ENCODE measurements at regions not wholly inside any gene's neighbourhood (a gene's known extent, or its start where the extent isn't known, plus 50 kb on each side); places are given as distances from the start of the nearest gene placed in this dataset.
"Not testable (repeated sequence)": the region's sequence is repeated elsewhere in the genome, so short reads cannot be mapped to it uniquely, and the experiment has no call there.

GRCh38 chr6:48505621-48506020 is 394.6 kb upstream of the PTCHD4 start:
- Histone ChIP-seq H3K36me3 (replicated peaks) (no peaks in the 10 kb centered on the region), H3K27me3 (replicated peaks) (no peaks in the 10 kb centered on the region), H3K27ac (no peak overlapping the region), H3K4me3 (ENCODE audit: low read depth, low read length) (no peak overlapping the region)
- no peak for DNase-seq
- in situ Hi-C loops (cut with HindIII; ENCODE audit: low pct_ligation_motif_present, low sequenced_read_pairs) = no loop called here
- no peak for TF ChIP-seq CTCF (IDR thresholded peaks at IDR 0.05; ENCODE audit: low read depth, low read length, missing control alignments)

- in situ Hi-C loops (cut with HindIII; ENCODE audit: low pct_ligation_motif_present, low sequenced_read_pairs); H3K27ac ChIP-seq; DNase-seq; H3K36me3 ChIP-seq (replicated peaks); H3K4me3 ChIP-seq (ENCODE audit: low read depth, low read length); H3K27me3 ChIP-seq (replicated peaks): not testable (repeated sequence)
These were observed 382.4 kb upstream of the PTCHD4 start for GRCh38 chr6:48493432-48493831.

DNA sequence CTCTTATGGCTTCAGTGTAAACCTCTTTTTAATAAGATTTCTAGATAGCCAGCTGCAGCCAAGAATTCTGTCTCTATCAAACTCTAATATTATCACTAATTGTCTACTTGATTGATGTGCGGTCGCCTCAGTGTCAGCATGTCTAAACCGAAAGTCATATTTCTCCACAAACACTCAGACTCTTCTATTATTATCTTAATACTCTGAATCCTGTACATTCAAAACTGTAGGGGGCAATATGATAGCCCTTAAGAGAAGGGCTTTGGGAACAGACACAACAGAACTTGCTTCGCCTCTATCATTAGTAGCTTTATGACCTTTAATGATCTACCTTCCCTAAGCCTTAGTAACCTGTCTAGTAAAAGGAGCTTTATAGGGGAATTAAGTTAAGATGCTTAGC is 379.7 kb upstream of the PTCHD4 start:
- in situ Hi-C loops (cut with HindIII; ENCODE audit: low pct_ligation_motif_present, low sequenced_read_pairs) = no loop called here
- DNase-seq = no peak
- no peaks in the 10 kb centered on the region for H3K27me3 ChIP-seq (replicated peaks)
- TF ChIP-seq CTCF (IDR thresholded peaks at IDR 0.05; ENCODE audit: low read depth, low read length, missing control alignments) = no peak
- no peak overlapping the region for H3K27ac ChIP-seq
- no peak overlapping the region for H3K4me3 ChIP-seq (ENCODE audit: low read depth, low read length)
- no peaks in the 10 kb centered on the region for H3K36me3 ChIP-seq (replicated peaks)

DNA sequence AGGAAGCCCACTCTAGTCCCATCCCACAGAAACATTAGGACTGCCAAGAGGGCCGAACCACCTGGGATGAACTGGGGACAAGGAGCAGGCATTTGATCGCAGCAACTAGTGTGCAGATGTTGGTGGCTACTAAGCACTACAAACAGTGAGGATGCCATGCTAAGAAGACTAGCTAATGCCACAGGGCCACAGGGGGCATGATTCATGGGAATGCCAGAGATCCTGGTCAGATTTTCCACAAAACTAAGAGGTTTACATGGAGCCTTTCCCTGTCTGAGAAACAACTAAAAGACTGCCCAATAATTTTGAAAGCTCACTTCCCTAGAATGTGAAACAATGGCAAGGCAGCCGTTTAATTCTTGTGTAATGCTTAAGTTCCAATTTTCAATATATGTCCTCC is 375.9 kb upstream of the PTCHD4 start:
- H3K4me3 ChIP-seq (ENCODE audit: low read depth, low read length) = no peak overlapping the region
- no peak for DNase-seq
- no peaks in the 10 kb centered on the region for H3K36me3 ChIP-seq (replicated peaks)
- no peaks in the 10 kb centered on the region for H3K27me3 ChIP-seq (replicated peaks)
- no peak overlapping the region for H3K27ac ChIP-seq
- TF ChIP-seq CTCF (IDR thresholded peaks at IDR 0.05; ENCODE audit: low read depth, low read length, missing control alignments) = no peak
- in situ Hi-C loops (cut with HindIII; ENCODE audit: low pct_ligation_motif_present, low sequenced_read_pairs) = no loop called here

- H3K36me3 ChIP-seq (replicated peaks) = no peaks in the 10 kb centered on the region
- no peak overlapping the region for H3K27ac ChIP-seq
- DNase-seq = no peak
- no peaks in the 10 kb centered on the region for H3K27me3 ChIP-seq (replicated peaks)
- H3K4me3 ChIP-seq (ENCODE audit: low read depth, low read length) = no peak overlapping the region
- in situ Hi-C loops (cut with HindIII; ENCODE audit: low pct_ligation_motif_present, low sequenced_read_pairs) = no loop called here
- no peak for TF ChIP-seq CTCF (IDR thresholded peaks at IDR 0.05; ENCODE audit: low read depth, low read length, missing control alignments)
These were observed 375.4 kb upstream of the PTCHD4 start for GRCh38 chr6:48486373-48486772.

- peak; percentile 14 for DNase-seq
- no peak overlapping the region for H3K27ac ChIP-seq
- no peaks in the 10 kb centered on the region for H3K36me3 ChIP-seq (replicated peaks)
- no peak overlapping the region for H3K4me3 ChIP-seq (ENCODE audit: low read depth, low read length)
- peak; percentile 57 for TF ChIP-seq CTCF (IDR thresholded peaks at IDR 0.05; ENCODE audit: low read depth, low read length, missing control alignments)
- H3K27me3 ChIP-seq (replicated peaks) = no peaks in the 10 kb centered on the region
- in situ Hi-C loops (cut with HindIII; ENCODE audit: low pct_ligation_motif_present, low sequenced_read_pairs) = no loop called here
These were observed 365.3 kb upstream of the PTCHD4 start for GRCh38 chr6:48476257-48476656.
